IPS-15b (cell line): ENCODE measurements at regions not wholly inside any gene's neighbourhood (a gene's known extent, or its start where the extent isn't known, plus 50 kb on each side); places are given as distances from the start of the nearest gene placed in this dataset.
"Not testable (repeated sequence)": the region's sequence is repeated elsewhere in the genome, so short reads cannot be mapped to it uniquely, and the experiment has no call there.

ENCODE experiments used
- H3K27me3 ChIP-seq: one replicate; pipeline ENCODE4 v1.6.1; 2013; ENCODE audit warnings: low read length; ENCODE audit not compliant: control insufficient read depth, insufficient read depth
- H3K36me3 ChIP-seq: one replicate; pipeline ENCODE4 v1.6.1; 2013; ENCODE audit warnings: low read length; ENCODE audit not compliant: control insufficient read depth, insufficient read depth
- H3K4me1 ChIP-seq: one replicate; pipeline ENCODE4 v1.6.1; 2013; ENCODE audit warnings: mild to moderate bottlenecking, low read length; ENCODE audit not compliant: control insufficient read depth, insufficient read depth
- H3K4me3 ChIP-seq: one replicate; pipeline ENCODE4 v1.5.1; 2013; ENCODE audit warnings: low read depth, low read length
- H3K9ac ChIP-seq: one replicate; pipeline ENCODE4 v1.6.1; 2013; ENCODE audit warnings: low read depth, mild to moderate bottlenecking, low read length
- H3K9me3 ChIP-seq: one replicate; pipeline ENCODE4 v1.6.1; 2013; ENCODE audit warnings: mild to moderate bottlenecking, low read length; ENCODE audit not compliant: control insufficient read depth, insufficient read depth

- Histone ChIP-seq H3K9me3 (no peaks in the 10 kb centered on the region), H3K9ac (no peak overlapping the region), H3K27me3 (no peaks in the 10 kb centered on the region), H3K36me3 (no peaks in the 10 kb centered on the region), H3K4me3 (no peak overlapping the region), H3K4me1 (no peaks in the 10 kb centered on the region)
These were observed 583.9 kb downstream of the NXPH1 start for GRCh38 chr7:9017286-9017685.

- H3K9me3 ChIP-seq: no peaks in the 10 kb centered on the region
- no peak overlapping the region for H3K9ac ChIP-seq
- no peaks in the 10 kb centered on the region for H3K4me1 ChIP-seq
- no peaks in the 10 kb centered on the region for H3K27me3 ChIP-seq
- no peak overlapping the region for H3K4me3 ChIP-seq
- no peaks in the 10 kb centered on the region for H3K36me3 ChIP-seq
These were observed 589.0 kb downstream of the NXPH1 start for GRCh38 chr7:9022456-9022855.

- Histone ChIP-seq H3K9ac (no peak overlapping the region), H3K4me1 (no peaks in the 10 kb centered on the region), H3K27me3 (no peaks in the 10 kb centered on the region), H3K9me3 (no peaks in the 10 kb centered on the region), H3K36me3 (no peaks in the 10 kb centered on the region), H3K4me3 (no peak overlapping the region)
These were observed 590.4 kb downstream of the NXPH1 start for GRCh38 chr7:9023675-9024294.

GRCh38 chr7:9026121-9026520 is 592.7 kb downstream of the NXPH1 start:
- Histone ChIP-seq H3K4me1 (no peaks in the 10 kb centered on the region), H3K27me3 (no peaks in the 10 kb centered on the region), H3K36me3 (no peaks in the 10 kb centered on the region)

GRCh38 chr7:9028012-9028411 is 594.6 kb downstream of the NXPH1 start:
- no peaks in the 10 kb centered on the region for H3K9me3 ChIP-seq
- no peak overlapping the region for H3K9ac ChIP-seq
- no peak overlapping the region for H3K4me3 ChIP-seq
- no peaks in the 10 kb centered on the region for H3K4me1 ChIP-seq
- H3K36me3 ChIP-seq: no peaks in the 10 kb centered on the region
- H3K27me3 ChIP-seq: no peaks in the 10 kb centered on the region

More at GRCh38 chr7:9026121-9026520, 592.7 kb downstream of the NXPH1 start:
- no peak overlapping the region for H3K9ac ChIP-seq
- H3K4me3 ChIP-seq: no peak overlapping the region
- no peaks in the 10 kb centered on the region for H3K9me3 ChIP-seq

- H3K4me1 ChIP-seq: no peaks in the 10 kb centered on the region
- no peak overlapping the region for H3K9ac ChIP-seq
- H3K36me3 ChIP-seq: no peaks in the 10 kb centered on the region
- H3K4me3 ChIP-seq: no peak overlapping the region
- no peaks in the 10 kb centered on the region for H3K27me3 ChIP-seq
- no peaks in the 10 kb centered on the region for H3K9me3 ChIP-seq
These were observed 596.5 kb downstream of the NXPH1 start for GRCh38 chr7:9029681-9030530.

GRCh38 chr7:9030976-9031375 is 597.6 kb downstream of the NXPH1 start:
- Histone ChIP-seq H3K27me3 (no peaks in the 10 kb centered on the region), H3K9me3 (no peaks in the 10 kb centered on the region), H3K4me1 (no peaks in the 10 kb centered on the region), H3K4me3 (no peak overlapping the region), H3K36me3 (no peaks in the 10 kb centered on the region), H3K9ac (no peak overlapping the region)

GRCh38 chr7:9031386-9031785 is 598.0 kb downstream of the NXPH1 start:
- Histone ChIP-seq H3K4me1 (no peaks in the 10 kb centered on the region), H3K36me3 (no peaks in the 10 kb centered on the region), H3K4me3 (no peak overlapping the region), H3K27me3 (no peaks in the 10 kb centered on the region), H3K9me3 (no peaks in the 10 kb centered on the region), H3K9ac (no peak overlapping the region)

- H3K9ac ChIP-seq: no peak overlapping the region
- H3K4me3 ChIP-seq: no peak overlapping the region
- H3K36me3 ChIP-seq: no peaks in the 10 kb centered on the region
- no peaks in the 10 kb centered on the region for H3K9me3 ChIP-seq
- H3K27me3 ChIP-seq: no peaks in the 10 kb centered on the region
- no peaks in the 10 kb centered on the region for H3K4me1 ChIP-seq
These were observed 602.7 kb downstream of the NXPH1 start for GRCh38 chr7:9036080-9036479.

- Histone ChIP-seq H3K9me3 (no peaks in the 10 kb centered on the region), H3K27me3 (no peaks in the 10 kb centered on the region), H3K4me3 (no peak overlapping the region), H3K36me3 (no peaks in the 10 kb centered on the region), H3K9ac (no peak overlapping the region), H3K4me1 (no peaks in the 10 kb centered on the region)
These were observed 637.9 kb downstream of the NXPH1 start for GRCh38 chr7:9071160-9071762.

- not testable (repeated sequence) for H3K9me3 ChIP-seq, H3K9ac ChIP-seq, H3K4me3 ChIP-seq
These were observed 642.4 kb downstream of the NXPH1 start for GRCh38 chr7:9075774-9076173.

GRCh38 chr7:9082203-9082602 is 648.8 kb downstream of the NXPH1 start:
- Histone ChIP-seq H3K4me1 (peaks cover 4% of the 10 kb centered on the region), H3K36me3 (no peaks in the 10 kb centered on the region), H3K9ac (no peak overlapping the region), H3K4me3 (no peak overlapping the region), H3K9me3 (no peaks in the 10 kb centered on the region), H3K27me3 (no peaks in the 10 kb centered on the region)

More at GRCh38 chr7:9075774-9076173, 642.4 kb downstream of the NXPH1 start:
- not testable (repeated sequence) for H3K36me3 ChIP-seq, H3K27me3 ChIP-seq, H3K4me1 ChIP-seq
